Astrocyte of the hippocampus (primary cell): ENCODE measurements at regions not wholly inside any gene's neighbourhood (a gene's known extent, or its start where the extent isn't known, plus 50 kb on each side); places are given as distances from the start of the nearest gene placed in this dataset.

ENCODE experiments used
- DNase-seq: peaks from one replicate; pipeline ENCODE4 v3.0.0; 2011; ENCODE audit warnings: low read depth, low spot score

DNA sequence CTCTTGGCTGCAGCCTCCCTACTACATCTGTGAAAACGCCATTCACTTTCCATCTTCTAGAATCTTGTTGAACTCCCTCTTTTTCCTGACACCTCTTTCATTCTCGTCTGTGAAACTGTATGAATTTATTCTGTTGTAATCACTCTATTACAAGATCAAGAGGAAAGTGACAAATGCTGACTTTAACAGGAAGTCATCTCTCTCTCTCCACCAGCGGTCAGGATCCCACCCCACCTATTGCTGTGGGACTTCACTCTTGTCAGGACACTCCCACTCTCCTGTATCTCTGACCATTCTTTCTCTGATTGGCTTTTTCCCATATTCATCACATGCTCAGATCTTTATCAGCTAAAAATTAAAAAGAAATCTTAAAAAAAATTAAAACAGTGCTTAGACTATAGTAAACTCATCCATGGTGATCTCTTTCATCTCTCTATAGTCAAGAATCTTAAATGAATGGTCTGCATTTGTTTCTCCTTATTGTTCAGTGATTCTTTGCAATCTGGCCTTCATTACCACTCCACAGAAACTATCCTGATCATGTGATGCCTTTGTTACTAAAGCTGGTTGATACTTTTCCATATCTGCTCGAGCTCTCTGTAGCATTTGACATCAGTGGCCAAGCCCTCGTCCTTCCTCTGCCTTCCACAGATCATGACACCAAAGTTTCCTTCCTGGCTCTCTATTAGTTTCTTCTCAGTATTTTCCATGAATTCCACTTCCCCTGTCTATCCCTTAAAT is 113.6 kb downstream of the UCHL5 start:
- no peak for DNase-seq

DNA sequence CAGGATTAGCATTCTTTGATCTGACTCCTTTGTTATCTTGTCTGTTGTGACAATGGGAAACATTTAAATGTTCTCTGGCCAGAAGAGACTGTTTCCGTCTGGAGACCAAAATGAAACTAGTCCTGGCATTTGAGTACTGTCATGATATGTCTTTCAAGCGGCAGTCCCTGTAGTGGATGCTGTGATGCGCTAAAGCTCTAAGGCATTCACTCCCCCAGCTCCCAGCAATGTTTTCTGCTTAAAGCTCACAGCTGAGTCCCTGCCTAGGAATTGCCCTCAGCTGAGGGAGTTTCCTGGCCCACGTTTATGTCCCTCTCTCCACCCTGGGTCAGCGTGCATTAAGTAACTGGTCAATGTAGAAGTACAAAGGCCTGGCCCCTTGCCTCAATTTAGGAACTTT is 109.4 kb downstream of the UCHL5 start:
- DNase-seq, result no peak

DNA sequence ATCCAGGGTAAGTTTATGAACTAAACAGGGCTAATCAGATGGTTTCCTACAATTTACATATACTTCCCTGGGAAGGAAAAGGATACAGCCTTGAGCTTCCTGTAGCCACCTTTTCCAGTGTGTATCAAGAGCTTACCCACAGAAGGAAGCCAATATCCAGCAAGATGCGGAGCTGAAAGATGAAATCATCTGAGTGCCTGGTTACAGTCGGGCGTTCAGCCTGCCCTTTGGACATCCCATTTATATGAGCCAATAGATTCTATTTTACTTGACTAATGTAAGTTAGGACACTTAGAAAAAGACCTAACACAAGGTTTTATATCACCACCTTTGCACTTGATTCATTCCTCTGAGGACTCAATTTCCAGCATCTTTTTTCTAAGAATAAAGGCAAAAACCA is 108.2 kb downstream of the UCHL5 start:
- DNase-seq, result no peak

DNA sequence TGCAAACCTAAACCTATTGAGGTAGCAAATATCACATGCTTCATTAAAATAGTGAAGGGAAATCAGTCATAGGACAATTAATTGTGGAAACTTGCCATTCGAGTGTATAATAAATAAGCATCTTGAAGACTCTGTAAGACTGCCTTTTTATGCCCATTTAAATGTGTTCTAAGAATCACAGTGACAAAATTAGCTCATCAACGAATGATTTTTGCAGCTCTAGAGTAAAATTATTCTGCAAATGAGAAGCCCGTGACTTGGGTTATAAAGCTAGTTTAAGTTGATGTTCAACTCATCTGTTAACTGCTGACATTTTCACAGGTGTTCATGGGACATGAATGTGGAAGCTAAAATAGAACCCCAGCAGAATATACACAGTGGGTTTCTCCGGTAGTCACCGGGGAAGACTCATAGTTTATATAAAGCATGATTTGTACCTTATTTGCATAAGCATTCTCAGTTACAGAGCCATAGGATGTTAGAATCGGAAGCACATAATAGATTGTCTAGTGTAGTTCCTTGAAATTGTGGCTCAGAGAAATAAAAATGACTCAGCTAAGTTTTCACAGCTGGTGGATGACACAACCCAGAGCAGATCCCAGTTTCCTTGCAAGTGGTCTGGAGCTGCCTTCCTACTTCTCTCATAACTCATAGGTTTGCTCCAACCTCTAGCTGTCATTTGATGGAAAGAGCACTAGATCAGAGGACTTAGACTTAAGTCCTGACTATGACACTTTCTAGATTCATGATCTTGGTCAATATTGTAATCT is 107.3 kb downstream of the UCHL5 start:
- peak; percentile 74 for DNase-seq

DNA sequence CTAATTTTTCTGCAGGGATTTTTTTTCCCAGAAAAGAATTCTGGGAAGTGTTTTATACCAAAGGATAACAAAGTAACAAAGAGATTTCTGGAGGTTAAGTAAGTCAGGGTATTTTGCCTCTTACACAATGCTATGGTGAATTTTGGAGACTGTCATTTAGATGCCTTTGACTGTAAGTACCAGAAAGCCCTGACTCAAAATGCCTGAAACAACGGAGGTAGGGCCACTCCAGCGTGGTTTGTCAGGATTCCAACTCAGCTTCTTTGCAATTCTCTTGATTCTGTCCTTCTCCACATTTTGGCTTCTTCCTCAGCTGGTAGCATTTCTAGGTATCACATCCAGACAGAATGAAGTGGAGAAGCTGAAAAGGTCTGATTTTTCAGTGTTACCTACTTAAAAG is 106.5 kb downstream of the UCHL5 start:
- DNase-seq, result peak; percentile 58

DNA sequence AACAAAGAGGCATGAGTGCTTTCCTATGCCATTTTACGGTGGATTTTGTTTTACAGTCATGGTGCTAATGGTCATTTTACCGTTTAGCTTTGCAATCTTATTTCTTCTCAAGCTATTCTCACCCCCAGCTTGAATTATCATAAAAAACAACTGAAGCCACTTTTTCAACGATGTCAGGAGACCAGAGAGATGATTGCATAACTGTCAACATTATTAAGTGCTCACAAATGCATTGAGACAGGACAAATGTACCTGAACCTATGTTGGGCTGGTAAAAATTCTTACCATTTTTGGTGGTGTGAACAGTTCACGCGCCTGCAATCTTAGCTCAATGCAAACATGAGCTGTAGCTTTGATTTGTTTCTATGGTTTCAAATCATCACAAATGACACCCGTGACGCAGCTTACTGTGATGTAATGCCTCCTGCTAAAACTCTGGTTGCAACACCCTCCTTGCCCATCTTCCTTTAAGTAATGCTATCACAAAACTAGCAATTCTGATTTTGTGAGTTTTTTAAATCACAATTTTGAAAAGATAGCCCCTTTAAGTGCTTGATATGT is 104.4 kb downstream of the UCHL5 start:
- DNase-seq, result no peak

DNA sequence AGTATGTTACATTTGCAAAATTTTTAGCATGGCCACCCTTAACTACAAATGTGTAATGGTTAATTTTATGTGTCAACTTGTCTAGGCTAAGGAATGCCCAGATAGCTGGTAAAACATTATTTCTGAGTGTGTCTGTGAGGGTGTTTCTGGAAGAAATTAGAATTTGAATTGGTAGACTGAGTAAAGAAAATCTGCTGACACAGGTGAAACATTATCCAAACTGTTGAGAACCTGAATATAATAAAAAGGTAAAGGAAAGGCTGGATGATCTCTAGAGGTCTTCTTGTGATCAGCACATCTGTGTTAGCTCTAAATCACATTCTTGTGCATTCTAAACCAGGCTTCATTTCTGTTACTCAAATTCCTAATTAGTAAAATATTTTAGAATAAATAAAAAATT is 100.8 kb downstream of the UCHL5 start:
- DNase-seq, result no peak

DNA sequence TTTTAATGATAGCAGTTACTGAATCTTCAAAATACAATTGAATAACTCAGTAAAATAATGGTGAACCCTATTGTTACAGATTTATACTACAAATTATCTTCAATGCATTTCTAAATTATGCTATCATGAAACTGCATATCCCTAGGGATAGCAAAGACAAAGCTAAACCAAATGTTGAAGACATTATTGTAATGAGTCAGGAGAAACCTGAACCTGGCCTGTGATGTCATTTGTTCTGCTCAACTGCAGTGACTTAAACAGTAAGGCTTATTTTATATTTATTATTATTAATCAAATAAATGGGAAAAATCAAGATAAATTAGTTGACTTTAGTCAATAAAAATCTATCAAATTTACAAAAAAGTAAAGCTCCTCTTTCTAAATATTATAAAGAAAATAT is 100.3 kb downstream of the UCHL5 start:
- DNase-seq, result no peak

DNA sequence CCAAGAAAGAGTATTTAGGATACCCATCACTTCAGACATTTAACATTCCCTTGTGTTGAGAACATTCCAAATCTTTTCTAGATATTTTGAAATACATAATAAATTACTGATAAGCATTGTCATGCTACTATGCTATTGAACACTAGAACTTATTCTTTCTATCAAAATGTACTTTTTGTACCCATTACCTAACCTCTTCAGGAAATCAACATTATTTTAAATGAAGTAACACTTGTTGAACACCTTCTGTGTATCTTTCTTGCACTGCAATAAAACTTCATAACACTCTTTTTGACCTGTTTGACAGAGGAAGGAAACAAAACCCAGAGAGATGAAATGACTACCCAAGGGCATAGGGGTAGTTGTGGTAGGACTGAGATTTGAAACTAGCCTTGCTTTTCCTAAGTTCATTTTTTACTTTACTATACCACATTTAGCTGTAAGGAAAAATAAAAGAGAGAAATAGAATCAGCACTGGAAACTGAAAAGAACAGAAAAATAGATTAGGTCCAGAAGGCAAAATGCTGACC is 99.4 kb downstream of the UCHL5 start:
- DNase-seq, result no peak
